VCaP (cell line): ENCODE measurements at regions not wholly inside any gene's neighbourhood (a gene's known extent, or its start where the extent isn't known, plus 50 kb on each side); places are given as distances from the start of the nearest gene placed in this dataset.

Source experiments
- H3K27ac ChIP-seq: fragments of 450-650 bp; 2 replicates; pipeline ENCODE4 v1.5.1; 2017
- CTCF ChIP-seq: fragments of 450-650 bp; conservative IDR thresholded peaks from 2 replicates; pipeline ENCODE4 v1.5.1; 2017; ENCODE audit warnings: mild to moderate bottlenecking, moderate library complexity

GRCh38 chr18:76144844-76145243 is 350.2 kb downstream of the ZNF516 start:
- TF ChIP-seq CTCF: no peak
- H3K27ac ChIP-seq: no peak overlapping the region

- H3K27ac ChIP-seq: no peak overlapping the region
- TF ChIP-seq CTCF: no peak
Measured at GRCh38 chr18:76142611-76143010, 352.4 kb downstream of the ZNF516 start.

GRCh38 chr18:76139844-76140243 is 355.2 kb downstream of the ZNF516 start:
- no peak for TF ChIP-seq CTCF
- no peak overlapping the region for H3K27ac ChIP-seq

GRCh38 chr18:76137216-76137615 is 357.8 kb downstream of the ZNF516 start:
- no peak for TF ChIP-seq CTCF
- H3K27ac ChIP-seq: no peak overlapping the region

- no peak for TF ChIP-seq CTCF
- H3K27ac ChIP-seq: no peak overlapping the region
Measured at GRCh38 chr18:76136701-76137100, 358.3 kb downstream of the ZNF516 start.

- no peak overlapping the region for H3K27ac ChIP-seq
- no peak for TF ChIP-seq CTCF
Measured at GRCh38 chr18:76134628-76135027, 360.4 kb downstream of the ZNF516 start.

GRCh38 chr18:76133873-76134272 is 361.2 kb downstream of the ZNF516 start:
- TF ChIP-seq CTCF: no peak
- no peak overlapping the region for H3K27ac ChIP-seq

- H3K27ac ChIP-seq: no peak overlapping the region
- TF ChIP-seq CTCF: no peak
Measured at GRCh38 chr18:76131738-76132137, 363.3 kb downstream of the ZNF516 start.
